B cell (primary cell): ENCODE measurements at regions not wholly inside any gene's neighbourhood (a gene's known extent, or its start where the extent isn't known, plus 50 kb on each side); places are given as distances from the start of the nearest gene placed in this dataset.

Source experiments
- CTCF ChIP-seq: fragments of 200-600 bp; IDR thresholded peaks from one replicate; pipeline ENCODE4 v1.8.0; 2022; ENCODE audit warnings: antibody characterized with exemption, mild to moderate bottlenecking
- EZH2 ChIP-seq: IDR thresholded peaks from 2 replicates; pipeline ENCODE4 v1.6.1; 2012; ENCODE audit warnings: borderline replicate concordance, low read depth, mild to moderate bottlenecking, moderate library complexity, low read length; ENCODE audit not compliant: insufficient read depth, poor library complexity, severe bottlenecking

GRCh38 chr11:115843685-115844084 is 339.5 kb upstream of the CADM1 start:
- TF ChIP-seq CTCF (no peak), EZH2 (no peak)
